ENCODE measurements at regions not wholly inside any gene's neighbourhood (a gene's known extent, or its start where the extent isn't known, plus 50 kb on each side); places are given as distances from the start of the nearest gene placed in this dataset.
"Not testable (repeated sequence)": the region's sequence is repeated elsewhere in the genome, so short reads cannot be mapped to it uniquely, and the experiment has no call there.

GRCh38 chr15:62393196-62393595 lies 228.1 kb upstream of the C2CD4B start:
- no peak for DNase-seq (ENCODE audit: low spot score)
- intact Hi-C loops (cut with DNase I): loop anchor here (5.0 kb wide), 1 partner anchor 64 kb away; no protein-coding TSS in a partner anchor

DNA sequence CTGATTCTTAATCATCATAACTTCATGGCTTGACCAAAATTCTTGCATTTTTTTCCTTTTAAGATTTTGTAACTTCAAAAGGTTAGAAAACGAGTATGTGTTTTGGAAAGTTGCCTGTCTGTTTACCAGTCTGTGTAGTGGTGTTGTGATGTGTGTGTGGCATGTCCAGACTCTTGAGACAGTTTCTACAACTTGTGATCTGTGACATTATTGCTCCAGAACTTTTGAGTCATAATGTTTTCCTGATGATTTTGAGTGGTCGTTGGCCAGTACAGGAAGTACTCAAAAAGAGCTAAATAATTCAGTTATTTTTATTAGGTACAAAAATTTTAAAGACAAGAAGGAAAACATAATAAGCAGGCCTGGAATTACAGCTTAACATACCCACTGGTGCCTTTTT lies 229.0 kb upstream of the C2CD4B start:
- intact Hi-C loops (cut with DNase I): loop anchor here (5.0 kb wide), 1 partner anchor 63 kb away; no protein-coding TSS in a partner anchor

GRCh38 chr15:62400778-62401177 lies 235.7 kb upstream of the C2CD4B start:
- DNase-seq (ENCODE audit: low spot score): no peak
- intact Hi-C loops (cut with DNase I): no loop called here

More for the DNA sequence above, 229.0 kb upstream of the C2CD4B start:
- DNase-seq (ENCODE audit: low spot score): no peak

GRCh38 chr15:62402687-62403086 lies 237.6 kb upstream of the C2CD4B start:
- no peak for DNase-seq (ENCODE audit: low spot score)
- intact Hi-C loops (cut with DNase I): no loop called here

DNA sequence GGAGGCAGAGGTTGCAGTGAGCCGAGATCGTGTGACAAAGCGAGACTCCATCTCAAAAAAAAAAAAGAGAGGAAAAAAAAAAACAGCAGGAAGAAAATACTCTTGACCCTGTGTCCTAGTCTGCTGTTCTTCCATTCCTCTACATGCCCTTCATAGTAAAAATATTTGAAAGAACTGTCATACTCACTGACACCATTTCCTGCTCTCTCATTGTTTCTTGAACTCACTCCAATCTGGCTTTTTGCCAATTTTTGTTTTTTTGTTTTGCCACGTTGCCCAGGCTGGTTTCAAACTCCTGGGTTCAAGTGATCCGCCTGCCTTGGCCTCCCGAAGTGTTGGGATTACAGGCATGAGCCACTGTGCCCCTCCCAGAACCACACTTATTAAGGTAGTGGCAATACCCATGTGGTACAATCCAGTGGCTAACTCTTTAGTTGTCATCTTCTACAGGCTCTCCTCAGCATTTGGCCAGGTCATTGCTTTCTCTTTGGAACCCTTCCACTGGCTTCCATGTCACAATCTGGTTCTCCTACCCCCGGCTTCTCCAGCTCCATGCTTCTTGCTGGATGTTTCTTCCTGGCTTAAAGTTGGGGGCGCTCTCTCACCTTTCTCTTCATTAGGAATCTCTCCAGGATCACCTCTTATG lies 238.2 kb upstream of the C2CD4B start:
- no peak for DNase-seq (ENCODE audit: low spot score)
- intact Hi-C loops (cut with DNase I): no loop called here

DNA sequence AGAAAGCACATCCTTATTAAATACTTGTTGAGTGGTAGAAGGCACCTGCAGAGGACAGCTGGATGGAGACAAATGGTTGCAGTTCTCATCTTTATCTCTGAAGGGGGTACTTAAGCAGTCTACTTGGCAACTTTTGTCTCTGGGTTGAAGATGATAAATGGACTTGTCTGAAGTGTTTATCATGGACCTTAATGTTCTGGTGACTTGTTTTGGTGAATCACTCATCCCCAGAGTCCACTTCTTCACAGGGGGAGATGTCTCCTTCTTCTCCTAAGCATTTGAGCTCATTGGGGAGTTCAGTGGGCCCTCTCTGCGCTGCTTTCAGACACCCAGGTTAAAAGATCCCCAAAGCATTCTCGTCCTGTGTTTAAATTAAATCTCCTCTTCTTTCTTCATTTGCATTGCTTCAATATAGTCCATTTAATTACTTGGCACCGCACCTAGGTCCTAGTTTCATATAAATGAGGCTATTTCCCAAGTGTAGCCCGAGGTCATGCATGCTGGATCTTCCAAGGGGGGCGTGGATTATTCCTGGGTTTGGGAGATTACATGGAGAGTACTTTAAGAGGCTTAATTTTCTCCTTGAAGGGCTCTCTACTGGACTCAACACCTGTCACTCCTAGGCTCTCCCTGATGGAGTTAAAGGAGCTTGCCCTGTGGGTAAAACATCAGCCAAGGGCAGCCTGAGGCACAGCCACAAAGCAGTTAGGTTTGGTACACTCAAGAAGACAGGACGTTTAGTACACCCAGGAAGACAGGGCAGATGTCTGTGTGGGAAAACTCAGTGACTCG lies 239.3 kb upstream of the C2CD4B start:
- intact Hi-C loops (cut with DNase I): no loop called here
- no peak for DNase-seq (ENCODE audit: low spot score)

DNA sequence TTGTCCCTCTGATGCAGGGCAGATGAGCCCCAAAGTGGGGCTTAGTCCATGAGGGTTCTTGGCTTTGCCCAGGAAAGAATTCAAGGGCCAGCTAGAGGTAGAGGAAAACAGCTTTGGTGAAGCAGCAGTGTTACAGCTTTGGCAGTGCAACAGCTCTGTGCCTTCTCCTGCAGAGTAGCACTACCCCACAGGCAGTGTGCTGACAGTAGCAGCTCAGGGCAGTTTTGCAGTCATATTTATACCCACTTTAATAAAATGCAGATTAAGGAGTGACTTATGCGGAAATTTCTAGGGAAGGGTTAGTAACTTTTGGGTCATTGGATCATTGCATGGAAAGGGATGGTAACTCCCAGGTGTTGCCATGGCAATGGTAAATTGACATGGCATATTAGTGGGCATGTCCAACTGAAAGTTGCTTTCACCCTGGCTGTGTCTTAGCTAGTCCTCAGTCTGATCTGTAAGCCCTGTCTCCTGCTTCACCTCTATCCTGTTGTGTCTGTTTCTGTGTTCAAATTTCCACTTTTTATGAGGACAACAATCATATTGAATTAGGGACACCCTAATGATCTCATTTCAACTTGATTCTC lies 241.3 kb upstream of the C2CD4B start:
- no peak for DNase-seq (ENCODE audit: low spot score)
- intact Hi-C loops (cut with DNase I): no loop called here

DNA sequence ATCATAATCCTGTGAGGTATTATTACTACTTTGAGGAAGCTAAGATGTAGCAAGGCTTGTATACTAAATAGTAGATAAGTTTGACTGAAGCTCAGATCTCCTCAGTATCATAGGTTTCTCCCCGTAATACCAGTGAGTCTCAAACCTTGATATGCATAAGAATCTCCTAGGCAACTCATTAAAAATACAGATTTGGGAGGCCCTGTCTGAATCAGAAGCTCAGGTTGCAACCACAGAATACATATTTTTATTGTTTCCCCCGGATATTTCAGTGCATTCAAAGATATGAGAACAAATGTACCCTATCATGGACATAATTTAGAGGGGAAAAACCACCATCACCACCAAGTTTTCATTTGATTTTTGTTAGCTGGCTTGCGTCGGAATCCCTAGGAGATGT lies 242.1 kb upstream of the C2CD4B start:
- intact Hi-C loops (cut with DNase I): no loop called here
- no peak for DNase-seq (ENCODE audit: low spot score)

DNA sequence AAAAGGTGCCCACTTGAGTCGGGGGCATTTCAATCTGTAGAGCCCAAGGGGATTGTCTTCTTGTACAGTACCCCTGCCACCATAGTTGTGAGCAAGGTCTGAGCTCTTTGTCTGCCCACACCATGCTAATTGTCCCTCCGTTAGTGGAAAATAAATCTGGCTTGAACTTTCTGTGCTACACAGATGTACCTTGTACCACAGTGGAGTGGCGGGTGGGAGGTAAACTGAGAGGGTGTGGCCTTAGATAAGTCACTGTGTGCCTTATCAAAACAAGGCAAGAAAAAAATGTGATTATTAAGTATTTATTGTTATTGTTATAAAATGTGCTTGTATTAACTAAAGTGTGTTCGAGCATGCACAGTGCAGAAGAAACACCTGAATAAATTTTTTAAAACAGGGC lies 242.9 kb upstream of the C2CD4B start:
- intact Hi-C loops (cut with DNase I): no loop called here
- no peak for DNase-seq (ENCODE audit: low spot score)

DNA sequence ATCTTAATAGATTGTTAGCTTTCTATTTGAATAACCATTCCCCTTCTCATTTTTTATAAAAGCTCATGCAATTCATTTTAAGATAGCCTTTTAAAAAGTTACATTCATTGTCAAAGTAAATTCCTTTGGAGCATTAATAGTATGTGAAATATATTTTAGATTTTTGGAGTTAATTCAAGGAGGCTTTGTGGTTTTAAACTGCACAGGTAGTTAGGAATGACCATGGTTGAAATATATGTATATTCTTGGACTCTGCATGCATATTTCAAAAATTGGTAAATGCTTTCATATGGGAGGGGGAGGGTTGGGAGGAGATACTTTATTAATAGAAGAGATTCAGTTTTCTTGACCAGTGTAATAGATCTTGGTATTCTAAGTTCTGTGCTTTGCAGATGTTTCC lies 244.4 kb upstream of the C2CD4B start:
- intact Hi-C loops (cut with DNase I): no loop called here
- DNase-seq (ENCODE audit: low spot score): no peak

- DNase-seq (ENCODE audit: low spot score): no peak
- intact Hi-C loops (cut with DNase I): no loop called here
Measured at GRCh38 chr15:62412686-62413085, 247.6 kb upstream of the C2CD4B start.

DNA sequence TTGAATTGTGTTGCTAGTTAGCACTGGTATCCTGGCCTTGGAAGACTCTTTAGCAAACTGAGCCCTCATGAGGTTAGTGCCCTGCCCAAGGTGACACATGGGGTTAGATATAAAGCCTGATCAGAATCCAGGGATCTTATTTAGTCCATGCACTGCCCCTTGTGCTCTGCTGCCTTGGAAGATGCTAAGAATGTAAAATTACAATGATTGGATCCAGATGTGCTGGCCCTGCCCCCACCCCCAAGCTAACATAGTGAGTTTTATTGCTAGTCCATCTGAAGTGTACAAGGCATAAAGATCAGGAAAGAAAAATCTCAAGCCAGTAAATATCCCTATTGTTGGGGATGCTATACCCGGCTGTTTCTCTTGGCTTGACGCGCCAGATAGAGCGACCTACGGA lies 248.1 kb upstream of the C2CD4B start:
- no peak for DNase-seq (ENCODE audit: low spot score)
- intact Hi-C loops (cut with DNase I): no loop called here

GRCh38 chr15:62413786-62414185 lies 248.7 kb upstream of the C2CD4B start:
- intact Hi-C loops (cut with DNase I): no loop called here
- no peak for DNase-seq (ENCODE audit: low spot score)

DNA sequence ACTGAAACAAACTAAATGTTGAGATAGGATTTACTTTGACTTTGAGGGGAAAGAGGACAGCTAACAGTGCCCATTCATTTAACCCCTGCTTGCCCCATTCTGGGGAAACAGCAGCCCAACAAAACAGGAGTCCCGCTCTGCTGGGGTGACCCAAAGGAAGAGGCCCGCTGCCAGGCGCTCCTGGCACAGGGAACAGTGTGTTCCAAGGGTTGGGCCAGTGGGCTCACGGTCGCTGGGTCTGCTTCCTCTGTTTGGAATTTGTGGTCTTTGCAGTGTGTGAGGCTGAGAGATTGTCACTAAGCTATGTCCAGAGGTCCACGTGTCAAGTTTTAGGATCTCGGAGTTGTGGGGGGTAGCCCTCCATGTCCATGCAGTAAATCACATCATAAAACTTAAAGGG lies 250.4 kb upstream of the C2CD4B start:
- DNase-seq (ENCODE audit: low spot score): no peak
- intact Hi-C loops (cut with DNase I): no loop called here

GRCh38 chr15:62416526-62416925 lies 251.4 kb upstream of the C2CD4B start:
- intact Hi-C loops (cut with DNase I): no loop called here
- no peak for DNase-seq (ENCODE audit: low spot score)

DNA sequence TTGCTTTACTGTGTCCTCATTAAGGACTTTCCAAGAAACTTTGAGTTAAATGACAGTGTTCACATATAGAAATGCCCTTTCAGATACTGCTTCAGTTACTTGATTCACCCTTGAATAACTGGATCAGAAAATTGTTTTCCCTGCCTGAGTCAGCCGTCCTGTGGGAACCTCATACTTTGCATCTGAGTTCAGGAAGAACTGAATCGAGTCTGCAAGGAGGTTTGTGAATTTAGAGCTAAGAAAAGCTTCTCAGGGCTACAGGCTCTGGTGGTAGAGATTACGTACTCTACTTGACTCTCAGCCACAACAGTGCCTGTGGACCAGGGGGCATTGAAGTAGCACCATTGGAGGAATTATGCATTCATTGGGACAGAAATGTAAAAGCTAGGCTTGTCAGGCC lies 252.4 kb upstream of the C2CD4B start:
- intact Hi-C loops (cut with DNase I): no loop called here

DNA sequence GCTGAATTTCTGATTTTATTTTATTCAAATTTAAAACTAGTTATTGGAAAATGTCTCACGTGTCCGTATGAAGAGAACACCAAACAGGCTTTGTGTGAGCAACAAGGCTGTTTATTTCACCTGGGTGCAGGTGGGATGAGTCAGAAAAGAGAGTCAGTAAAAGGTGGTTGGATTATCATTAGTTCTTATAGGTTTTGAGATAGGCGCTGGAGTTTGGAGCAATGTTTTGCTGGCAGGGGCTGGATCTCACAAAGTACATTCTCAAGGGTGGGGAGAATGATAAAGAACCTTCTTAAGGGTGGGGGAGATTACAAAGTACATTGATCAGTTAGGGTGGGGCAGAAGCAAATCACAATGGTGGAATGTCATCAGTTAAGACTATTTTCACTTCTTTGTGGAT lies 253.4 kb upstream of the C2CD4B start:
- DNase-seq (ENCODE audit: low spot score); intact Hi-C loops (cut with DNase I): not testable (repeated sequence)

More for the DNA sequence above, 252.4 kb upstream of the C2CD4B start:
- no peak for DNase-seq (ENCODE audit: low spot score)

DNA sequence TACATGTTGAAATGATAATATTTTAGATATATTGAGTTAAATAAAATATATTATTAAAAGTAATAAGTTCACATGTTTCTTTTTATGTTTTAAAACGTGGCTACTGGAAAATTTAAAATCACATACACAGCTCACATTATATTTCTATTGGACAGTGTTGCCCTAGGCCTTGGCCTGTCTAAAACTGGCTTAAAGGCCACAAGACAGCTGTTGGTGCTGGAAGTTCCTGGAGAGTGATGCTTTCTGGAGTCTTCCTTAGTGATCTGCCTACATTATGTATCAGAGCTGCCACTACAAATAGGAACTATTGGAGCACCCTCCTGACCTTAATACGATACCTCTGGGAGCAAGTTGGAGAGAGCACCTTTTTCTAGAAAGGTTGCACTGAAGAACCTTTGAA lies 254.1 kb upstream of the C2CD4B start:
- intact Hi-C loops (cut with DNase I): no loop called here
- DNase-seq (ENCODE audit: low spot score): no peak

GRCh38 chr15:62420371-62420770 lies 255.3 kb upstream of the C2CD4B start:
- intact Hi-C loops (cut with DNase I); DNase-seq (ENCODE audit: low spot score): not testable (repeated sequence)

DNA sequence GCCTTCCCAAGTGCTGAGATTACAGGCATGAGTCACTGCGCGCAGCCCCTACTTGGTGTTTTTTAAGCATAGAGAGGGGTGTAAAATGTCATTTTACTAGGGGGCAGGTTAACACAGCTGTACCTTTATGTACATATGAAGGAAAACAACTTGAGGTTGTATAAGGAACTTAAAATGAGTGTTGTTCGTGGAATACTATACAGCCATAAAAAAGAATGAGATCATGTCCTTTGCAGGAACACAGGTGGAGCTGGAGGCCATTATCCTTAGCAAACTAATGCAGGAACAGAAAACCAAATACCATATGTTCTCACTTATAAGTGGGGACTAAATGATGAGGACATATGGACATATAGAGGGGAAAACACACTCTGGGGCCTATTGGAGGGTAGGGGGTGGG lies 256.2 kb upstream of the C2CD4B start:
- intact Hi-C loops (cut with DNase I): no loop called here
- DNase-seq (ENCODE audit: low spot score): no peak

DNA sequence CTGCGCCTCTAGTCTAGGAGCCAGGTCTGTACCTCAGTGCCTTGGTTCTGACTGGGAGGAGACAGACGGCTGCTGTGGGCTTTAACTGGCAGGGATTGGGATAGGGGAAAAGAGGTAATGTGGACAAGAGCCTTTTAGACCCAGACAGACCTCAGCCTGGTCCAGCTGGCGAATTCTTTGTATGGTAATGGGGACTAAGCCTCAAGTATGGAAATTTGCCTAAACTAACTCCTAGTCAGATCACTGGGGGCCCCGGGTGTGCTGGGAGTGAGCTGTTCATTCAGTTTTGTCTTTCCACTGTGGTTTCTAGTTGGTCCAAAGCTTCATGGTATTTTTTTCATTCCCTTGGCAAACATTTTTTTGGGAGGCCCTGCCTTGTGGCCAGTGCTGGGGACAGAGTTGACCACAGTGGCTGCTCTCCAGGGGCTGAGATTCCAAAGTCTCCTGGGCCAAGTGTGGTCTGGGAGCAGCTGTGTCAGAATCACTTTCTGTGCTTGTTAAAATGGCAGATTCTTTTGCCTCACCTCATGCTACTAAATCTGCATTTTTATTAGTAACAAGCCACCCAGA lies 261.4 kb upstream of the C2CD4B start:
- DNase-seq (ENCODE audit: low spot score): no peak
- intact Hi-C loops (cut with DNase I): no loop called here
